Epithelial cell of esophagus (primary cell): ENCODE measurements at regions not wholly inside any gene's neighbourhood (a gene's known extent, or its start where the extent isn't known, plus 50 kb on each side); places are given as distances from the start of the nearest gene placed in this dataset.

ENCODE experiments used
- DNase-seq: peaks from one replicate; pipeline ENCODE4 v3.0.0; 2010; ENCODE audit warnings: low read depth
- H3K4me3 ChIP-seq: 2 replicates; pipeline ENCODE4 v1.5.1; 2011; ENCODE audit warnings: mild to moderate bottlenecking, low read length, control low read depth
- TF ChIP-seq, protein P1 (sequence below): IDR thresholded peaks from 2 replicates; pipeline ENCODE4 v1.5.1; 2011; ENCODE audit warnings: low read depth, mild to moderate bottlenecking, low read length, control low read depth, inconsistent platforms; ENCODE audit not compliant: insufficient read depth; ENCODE audit errors: missing control alignments

DNA sequence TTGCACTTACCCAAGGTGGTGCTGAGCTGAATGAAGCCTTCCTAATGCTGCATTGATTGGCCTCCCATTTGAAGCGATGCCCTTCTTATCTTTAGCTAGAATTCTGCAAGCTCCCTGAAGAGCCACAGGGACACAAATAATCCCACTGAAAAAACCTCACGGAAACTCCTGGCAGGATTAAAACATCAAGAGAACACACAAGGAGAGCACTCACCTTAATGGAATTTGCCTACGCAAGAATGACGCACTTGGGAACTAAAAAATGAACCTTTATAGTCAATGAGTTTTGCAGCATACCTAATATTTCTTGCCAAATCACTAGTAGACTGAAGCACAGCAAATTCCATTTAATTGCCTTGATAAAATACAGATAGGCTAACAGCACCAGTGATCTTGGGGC is 232.8 kb upstream of the UBASH3B start:
- TF ChIP-seq, protein P1, sequence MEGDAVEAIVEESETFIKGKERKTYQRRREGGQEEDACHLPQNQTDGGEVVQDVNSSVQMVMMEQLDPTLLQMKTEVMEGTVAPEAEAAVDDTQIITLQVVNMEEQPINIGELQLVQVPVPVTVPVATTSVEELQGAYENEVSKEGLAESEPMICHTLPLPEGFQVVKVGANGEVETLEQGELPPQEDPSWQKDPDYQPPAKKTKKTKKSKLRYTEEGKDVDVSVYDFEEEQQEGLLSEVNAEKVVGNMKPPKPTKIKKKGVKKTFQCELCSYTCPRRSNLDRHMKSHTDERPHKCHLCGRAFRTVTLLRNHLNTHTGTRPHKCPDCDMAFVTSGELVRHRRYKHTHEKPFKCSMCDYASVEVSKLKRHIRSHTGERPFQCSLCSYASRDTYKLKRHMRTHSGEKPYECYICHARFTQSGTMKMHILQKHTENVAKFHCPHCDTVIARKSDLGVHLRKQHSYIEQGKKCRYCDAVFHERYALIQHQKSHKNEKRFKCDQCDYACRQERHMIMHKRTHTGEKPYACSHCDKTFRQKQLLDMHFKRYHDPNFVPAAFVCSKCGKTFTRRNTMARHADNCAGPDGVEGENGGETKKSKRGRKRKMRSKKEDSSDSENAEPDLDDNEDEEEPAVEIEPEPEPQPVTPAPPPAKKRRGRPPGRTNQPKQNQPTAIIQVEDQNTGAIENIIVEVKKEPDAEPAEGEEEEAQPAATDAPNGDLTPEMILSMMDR, result no peak
- H3K4me3 ChIP-seq, result peak overlapping the region; percentile 27

GRCh38 chr11:122421702-122422101 is 233.8 kb upstream of the UBASH3B start:
- TF ChIP-seq, protein P1, result no peak
- H3K4me3 ChIP-seq, result peak overlapping the region; percentile 27
- DNase-seq, result peak; percentile 82

More for the DNA sequence above, 232.8 kb upstream of the UBASH3B start:
- peak; percentile 79 for DNase-seq

DNA sequence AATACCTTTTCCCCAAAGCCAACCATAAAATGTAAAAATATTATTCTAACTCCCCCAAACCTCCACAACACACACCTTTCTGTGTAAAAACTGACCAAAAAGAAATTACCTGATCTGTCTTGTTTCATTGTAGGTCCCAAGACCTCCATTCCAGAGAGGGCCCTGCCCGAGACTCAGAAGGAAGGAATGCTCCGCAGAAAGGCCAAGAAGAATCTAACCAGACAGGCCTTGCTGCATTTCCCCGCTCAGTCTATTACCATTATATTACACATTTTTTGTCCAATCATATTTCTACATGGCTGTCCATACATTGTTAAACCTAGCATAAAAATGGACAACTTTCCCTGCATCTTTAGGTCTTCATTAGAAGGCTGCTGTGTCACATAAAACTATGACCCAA is 237.5 kb upstream of the UBASH3B start:
- DNase-seq, result peak; percentile 14
- TF ChIP-seq, protein P1, result no peak
- no peak overlapping the region for H3K4me3 ChIP-seq

DNA sequence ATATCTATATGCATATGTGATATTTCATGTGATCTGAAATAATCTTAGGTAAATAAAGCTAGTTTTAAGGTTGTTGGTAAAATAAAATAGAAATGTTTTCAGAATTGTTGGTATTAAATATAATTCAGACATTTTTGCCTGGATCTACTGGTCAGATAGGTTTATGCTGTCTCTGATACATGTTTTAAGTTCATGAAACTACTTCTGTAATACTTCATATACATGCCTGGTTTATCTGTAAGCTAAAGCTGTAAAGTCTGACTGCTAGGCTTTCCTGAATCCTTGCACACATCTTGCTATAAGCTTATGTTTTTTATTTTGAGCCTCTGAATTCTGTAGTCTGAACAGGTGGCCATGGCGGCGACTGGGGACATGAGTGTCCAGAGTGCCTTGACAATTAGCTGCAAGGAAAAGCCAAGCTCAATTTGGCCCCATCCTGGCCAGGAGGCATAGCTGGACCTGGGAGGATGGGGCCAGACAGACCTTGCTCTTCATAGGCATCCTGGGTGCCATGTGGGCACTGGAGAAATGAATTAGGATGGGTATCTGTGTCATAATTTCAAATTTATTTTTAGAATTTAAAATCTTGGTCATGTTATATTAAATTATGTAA is 241.0 kb upstream of the UBASH3B start:
- TF ChIP-seq, protein P1, result no peak
- DNase-seq, result no peak
- no peak overlapping the region for H3K4me3 ChIP-seq

- H3K4me3 ChIP-seq, result no peak overlapping the region
- TF ChIP-seq, protein P1, result no peak
- DNase-seq, result no peak
Measured at GRCh38 chr11:122413677-122414076, 241.8 kb upstream of the UBASH3B start.

DNA sequence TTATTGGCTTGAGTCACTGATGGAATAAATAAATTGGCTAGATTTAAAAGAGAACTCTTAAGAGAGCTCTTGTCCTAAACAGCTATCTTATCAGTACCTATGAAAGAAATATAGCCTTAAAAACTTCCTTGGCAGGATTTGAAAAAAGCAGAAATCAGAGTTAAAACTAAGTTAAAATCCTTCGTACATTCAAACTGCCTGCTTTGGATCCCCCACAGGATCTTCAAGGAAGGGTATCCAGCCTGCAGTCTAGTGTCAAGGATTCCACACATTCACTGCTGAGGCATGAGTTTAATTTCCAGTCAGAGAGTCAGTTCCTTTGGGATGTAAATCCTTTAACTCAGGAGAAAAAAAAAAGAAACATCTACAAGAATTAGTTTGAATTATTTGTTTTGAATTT is 242.9 kb upstream of the UBASH3B start:
- no peak for DNase-seq
- no peak overlapping the region for H3K4me3 ChIP-seq
- TF ChIP-seq, protein P1, result no peak

- TF ChIP-seq, protein P1, result no peak
- no peak overlapping the region for H3K4me3 ChIP-seq
- no peak for DNase-seq
Measured at GRCh38 chr11:122406466-122406865, 249.1 kb upstream of the UBASH3B start.
